MM.1S (cell line): ENCODE measurements at regions not wholly inside any gene's neighbourhood (a gene's known extent, or its start where the extent isn't known, plus 50 kb on each side); places are given as distances from the start of the nearest gene placed in this dataset.

Experiments used
- DNase-seq: peaks from one replicate; pipeline ENCODE4 v3.0.0-alpha.2; 2015
- H2AFZ ChIP-seq: fragments of 300-600 bp; sonication (generic); 2 replicates; pipeline ENCODE4 v1.6.0; 2016; ENCODE audit warnings: antibody characterized with exemption, low read length
- H3F3A ChIP-seq: fragments of 300-600 bp; sonication (generic); 2 replicates; pipeline ENCODE4 v1.6.1; 2016; ENCODE audit warnings: mild to moderate bottlenecking, antibody characterized with exemption, low read length, moderate library complexity, mixed read lengths; ENCODE audit not compliant: insufficient read depth
- H3K27ac ChIP-seq: fragments of 300-600 bp; sonication (generic); 2 replicates; pipeline ENCODE4 v1.5.1; 2016; ENCODE audit warnings: mild to moderate bottlenecking, low read length
- H3K27me3 ChIP-seq: fragments of 300-600 bp; sonication (generic); replicated peaks from 2 replicates; pipeline ENCODE4 v1.6.0; 2016; ENCODE audit warnings: low read length; ENCODE audit not compliant: insufficient read depth
- H3K36me3 ChIP-seq: fragments of 300-600 bp; sonication (generic); replicated peaks from 2 replicates; pipeline ENCODE4 v1.6.1; 2016; ENCODE audit warnings: mild to moderate bottlenecking, low read length, mixed read lengths; ENCODE audit not compliant: insufficient read depth
- H3K4me1 ChIP-seq: fragments of 300-600 bp; sonication (generic); 2 replicates; pipeline ENCODE4 v1.6.1; 2016; ENCODE audit warnings: low read length, mixed read lengths
- H3K4me2 ChIP-seq: fragments of 300-600 bp; sonication (generic); 2 replicates; pipeline ENCODE4 v1.6.0; 2016; ENCODE audit warnings: low read depth, low read length
- H3K4me3 ChIP-seq: fragments of 300-600 bp; sonication (generic); 2 replicates; pipeline ENCODE4 v1.5.1; 2016; ENCODE audit warnings: low read length, mixed read lengths
- H3K79me2 ChIP-seq: fragments of 300-600 bp; sonication (generic); 2 replicates; pipeline ENCODE4 v1.6.1; 2016; ENCODE audit warnings: mixed run types, low read length, mixed read lengths
- H3K9ac ChIP-seq: fragments of 300-600 bp; sonication (generic); 2 replicates; pipeline ENCODE4 v1.6.1; 2016; ENCODE audit warnings: low read length, mixed read lengths
- H3K9me2 ChIP-seq: fragments of 300-600 bp; sonication (generic); replicated peaks from 2 replicates; pipeline ENCODE4 v1.6.1; 2016; ENCODE audit warnings: mild to moderate bottlenecking, low read length, mixed read lengths; ENCODE audit not compliant: insufficient read depth
- H3K9me3 ChIP-seq: fragments of 300-600 bp; sonication (generic); replicated peaks from 2 replicates; pipeline ENCODE4 v1.6.1; 2016; ENCODE audit warnings: mild to moderate bottlenecking, low read length, mixed read lengths; ENCODE audit not compliant: insufficient read depth
- H4K20me1 ChIP-seq: fragments of 300-600 bp; sonication (generic); 2 replicates; pipeline ENCODE4 v1.6.1; 2016; ENCODE audit warnings: mild to moderate bottlenecking, low read length, moderate library complexity, mixed read lengths; ENCODE audit not compliant: insufficient read depth
- EZH2 ChIP-seq: fragments of 300-600 bp; sonication (generic); optimal IDR thresholded peaks from 2 replicates; pipeline ENCODE3; 2017; ENCODE audit warnings: low read depth, mild to moderate bottlenecking, antibody characterized with exemption, low read length, mixed read lengths
- EZH2phosphoT487 ChIP-seq: fragments of 300-600 bp; sonication (generic); IDR thresholded peaks from 2 replicates; pipeline ENCODE4 v1.6.1; 2018; ENCODE audit warnings: antibody characterized with exemption, low read length
- TF ChIP-seq, protein P1 (sequence below): fragments of 300-600 bp; sonication (generic); IDR thresholded peaks from 2 replicates; pipeline ENCODE4 v1.5.1; 2016; ENCODE audit warnings: antibody characterized with exemption, low read length, mixed read lengths

DNA sequence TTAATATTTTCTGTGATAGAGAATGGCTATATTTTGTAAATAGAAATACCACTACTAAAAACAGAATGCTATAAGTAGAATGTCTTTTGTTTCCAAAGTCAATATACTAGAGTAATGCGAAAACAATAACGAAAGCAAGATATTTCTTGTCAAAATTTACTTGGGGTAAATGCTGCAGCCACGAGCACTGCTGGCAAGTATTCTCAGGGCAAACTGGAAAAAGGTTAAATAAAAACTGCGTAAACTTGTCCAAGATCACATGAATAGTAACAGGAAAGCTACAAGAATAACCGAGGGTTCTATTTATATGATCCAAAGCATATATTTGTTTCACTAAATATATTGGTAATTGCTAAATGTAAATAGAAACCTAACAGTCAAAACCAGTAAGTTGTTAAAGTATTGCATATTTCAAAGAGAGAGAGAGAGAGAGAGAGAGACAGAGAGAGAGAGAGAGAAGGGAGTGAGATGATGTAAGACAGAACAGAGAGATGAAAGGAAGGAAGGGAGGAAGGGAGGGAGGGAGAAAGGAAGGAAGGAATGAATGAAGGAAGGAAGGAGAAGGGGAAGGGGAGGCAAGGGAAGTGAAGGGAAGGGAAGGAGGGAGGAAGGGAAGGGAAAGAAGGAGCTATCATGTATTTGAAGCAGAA is 231.7 kb downstream of the KCNC2 start:
- TF ChIP-seq, protein P1, sequence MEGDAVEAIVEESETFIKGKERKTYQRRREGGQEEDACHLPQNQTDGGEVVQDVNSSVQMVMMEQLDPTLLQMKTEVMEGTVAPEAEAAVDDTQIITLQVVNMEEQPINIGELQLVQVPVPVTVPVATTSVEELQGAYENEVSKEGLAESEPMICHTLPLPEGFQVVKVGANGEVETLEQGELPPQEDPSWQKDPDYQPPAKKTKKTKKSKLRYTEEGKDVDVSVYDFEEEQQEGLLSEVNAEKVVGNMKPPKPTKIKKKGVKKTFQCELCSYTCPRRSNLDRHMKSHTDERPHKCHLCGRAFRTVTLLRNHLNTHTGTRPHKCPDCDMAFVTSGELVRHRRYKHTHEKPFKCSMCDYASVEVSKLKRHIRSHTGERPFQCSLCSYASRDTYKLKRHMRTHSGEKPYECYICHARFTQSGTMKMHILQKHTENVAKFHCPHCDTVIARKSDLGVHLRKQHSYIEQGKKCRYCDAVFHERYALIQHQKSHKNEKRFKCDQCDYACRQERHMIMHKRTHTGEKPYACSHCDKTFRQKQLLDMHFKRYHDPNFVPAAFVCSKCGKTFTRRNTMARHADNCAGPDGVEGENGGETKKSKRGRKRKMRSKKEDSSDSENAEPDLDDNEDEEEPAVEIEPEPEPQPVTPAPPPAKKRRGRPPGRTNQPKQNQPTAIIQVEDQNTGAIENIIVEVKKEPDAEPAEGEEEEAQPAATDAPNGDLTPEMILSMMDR: no peak
- TF ChIP-seq EZH2: no peak
- TF ChIP-seq EZH2phosphoT487: no peak
- DNase-seq: no peak

DNA sequence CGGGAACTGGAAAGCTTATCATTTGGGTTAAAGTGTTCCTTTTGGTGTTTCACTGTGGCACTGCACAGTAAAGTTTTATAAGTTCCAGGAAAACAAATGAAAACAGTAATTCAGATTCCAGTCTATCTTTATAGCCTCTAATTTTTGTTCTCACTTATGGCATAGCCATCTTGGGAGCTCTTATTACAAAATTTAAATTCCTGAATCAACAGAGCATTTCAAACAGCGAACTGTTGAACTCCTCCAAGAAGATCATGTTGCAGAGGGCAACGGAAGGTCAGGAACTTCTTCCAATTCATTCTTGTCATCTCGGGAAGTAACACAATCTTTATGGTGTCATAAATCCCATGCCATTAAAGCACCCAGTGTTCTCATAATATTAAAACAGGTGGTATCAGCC is 229.1 kb downstream of the KCNC2 start:
- Histone ChIP-seq H3K79me2 (no peaks in the 10 kb centered on the region), H2AFZ (no peak overlapping the region), H3K9me3 (no peaks in the 10 kb centered on the region), H3K4me1 (no peaks in the 10 kb centered on the region), H3F3A (no peaks in the 10 kb centered on the region), H3K36me3 (no peaks in the 10 kb centered on the region), H3K4me3 (no peak overlapping the region), H3K27me3 (no peaks in the 10 kb centered on the region), H3K9ac (no peak overlapping the region), H3K27ac (no peak overlapping the region), H4K20me1 (no peaks in the 10 kb centered on the region), H3K4me2 (no peak overlapping the region), H3K9me2 (no peaks in the 10 kb centered on the region)
- DNase-seq: no peak
- no peak for TF ChIP-seq EZH2phosphoT487
- TF ChIP-seq, protein P1: no peak
- no peak for TF ChIP-seq EZH2

More for the DNA sequence above, 231.7 kb downstream of the KCNC2 start:
- Histone ChIP-seq H3K4me2 (no peak overlapping the region), H3K4me1 (no peaks in the 10 kb centered on the region), H3K9me2 (no peaks in the 10 kb centered on the region), H3K4me3 (no peak overlapping the region), H3K9ac (no peak overlapping the region), H3K27me3 (no peaks in the 10 kb centered on the region), H2AFZ (no peak overlapping the region), H3K9me3 (no peaks in the 10 kb centered on the region), H3F3A (no peaks in the 10 kb centered on the region), H3K27ac (no peak overlapping the region), H3K79me2 (no peaks in the 10 kb centered on the region), H4K20me1 (no peaks in the 10 kb centered on the region), H3K36me3 (no peaks in the 10 kb centered on the region)

DNA sequence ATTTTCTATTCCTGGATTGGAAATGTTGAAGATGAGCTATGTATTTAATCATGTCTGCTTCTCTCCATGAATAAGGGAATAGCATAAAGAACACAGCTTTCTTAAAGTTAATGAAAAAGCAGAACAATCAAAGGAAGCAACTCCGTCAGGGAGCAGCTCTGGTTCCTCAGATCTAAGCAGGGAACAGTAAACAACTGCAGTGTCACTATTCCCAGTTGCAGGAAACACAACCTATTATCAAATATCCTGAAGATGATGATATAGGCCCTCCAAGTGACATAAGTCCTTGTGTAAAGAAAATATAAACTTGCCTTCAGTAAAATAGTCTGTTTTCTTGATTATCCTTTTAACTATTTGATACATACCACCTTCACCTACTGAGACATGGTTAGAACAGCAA is 228.1 kb downstream of the KCNC2 start:
- Histone ChIP-seq H2AFZ (no peak overlapping the region), H4K20me1 (no peaks in the 10 kb centered on the region), H3K9ac (no peak overlapping the region), H3K27me3 (no peaks in the 10 kb centered on the region), H3K4me2 (no peak overlapping the region), H3K4me3 (no peak overlapping the region), H3K9me3 (no peaks in the 10 kb centered on the region), H3K79me2 (no peaks in the 10 kb centered on the region), H3F3A (no peaks in the 10 kb centered on the region), H3K36me3 (no peaks in the 10 kb centered on the region), H3K4me1 (no peaks in the 10 kb centered on the region), H3K27ac (no peak overlapping the region), H3K9me2 (no peaks in the 10 kb centered on the region)
- TF ChIP-seq, protein P1: no peak
- TF ChIP-seq EZH2: no peak
- no peak for TF ChIP-seq EZH2phosphoT487
- no peak for DNase-seq
